ENCODE measurements at regions not wholly inside any gene's neighbourhood (a gene's known extent, or its start where the extent isn't known, plus 50 kb on each side); places are given as distances from the start of the nearest gene placed in this dataset.

- no peak overlapping the region for H3K27ac ChIP-seq
- no peak for DNase-seq (ENCODE audit: low spot score)
- H3K4me3 ChIP-seq: no peak overlapping the region
- no peak for TF ChIP-seq CTCF (IDR thresholded peaks at IDR 0.05)
Observed at GRCh38 chr10:121369616-121370015, 228.6 kb downstream of the FGFR2 start.

GRCh38 chr10:121371836-121372235 lies 226.4 kb downstream of the FGFR2 start:
- DNase-seq (ENCODE audit: low spot score): no peak
- no peak overlapping the region for H3K4me3 ChIP-seq
- TF ChIP-seq CTCF (IDR thresholded peaks at IDR 0.05): no peak
- no peak overlapping the region for H3K27ac ChIP-seq

GRCh38 chr10:121373411-121373810 lies 224.8 kb downstream of the FGFR2 start:
- Histone ChIP-seq H3K4me3 (no peak overlapping the region), H3K27ac (no peak overlapping the region)
- no peak for DNase-seq (ENCODE audit: low spot score)
- no peak for TF ChIP-seq CTCF (IDR thresholded peaks at IDR 0.05)

- DNase-seq (ENCODE audit: low spot score): no peak
- Histone ChIP-seq H3K4me3 (no peak overlapping the region), H3K27ac (no peak overlapping the region)
- TF ChIP-seq CTCF (IDR thresholded peaks at IDR 0.05): no peak
Observed at GRCh38 chr10:121374121-121374520, 224.1 kb downstream of the FGFR2 start.

GRCh38 chr10:121375172-121375571 lies 223.1 kb downstream of the FGFR2 start:
- Histone ChIP-seq H3K4me3 (no peak overlapping the region), H3K27ac (no peak overlapping the region)
- no peak for TF ChIP-seq CTCF (IDR thresholded peaks at IDR 0.05)
- no peak for DNase-seq (ENCODE audit: low spot score)

GRCh38 chr10:121378251-121378801 lies 219.9 kb downstream of the FGFR2 start:
- Histone ChIP-seq H3K27ac (no peak overlapping the region), H3K4me3 (no peak overlapping the region)
- no peak for TF ChIP-seq CTCF (IDR thresholded peaks at IDR 0.05)
- no peak for DNase-seq (ENCODE audit: low spot score)

GRCh38 chr10:121379013-121379412 lies 219.2 kb downstream of the FGFR2 start:
- no peak for TF ChIP-seq CTCF (IDR thresholded peaks at IDR 0.05)
- Histone ChIP-seq H3K4me3 (no peak overlapping the region), H3K27ac (no peak overlapping the region)
- DNase-seq (ENCODE audit: low spot score): no peak
